Upper lobe of left lung (tissue), 4 donors: ENCODE measurements at regions not wholly inside any gene's neighbourhood (a gene's known extent, or its start where the extent isn't known, plus 50 kb on each side); places are given as distances from the start of the nearest gene placed in this dataset.

ENCODE experiments used
- CTCF ChIP-seq, 6 experiments: fragments of 450-650 bp in 4 of 6; fragments of 200-600 bp in 2 of 6; sonication (generic) in 2 of 6; IDR thresholded peaks; one replicate each; pipeline ENCODE4 v1.5.1; 2016 to 2019; ENCODE audit warnings: antibody characterized with exemption in 6 of 6
- POLR2A ChIP-seq, 4 donors: fragments of 450-650 bp; IDR thresholded peaks; one replicate each; pipeline ENCODE4 v1.5.1; 2016 to 2017; ENCODE audit warnings: antibody characterized with exemption in 4 of 4, mild to moderate bottlenecking in 2 of 4

GRCh38 chr5:118310401-118310800, 677.9 kb downstream of the DTWD2 start:
- TF ChIP-seq CTCF (IDR thresholded peaks at IDR 0.05) (no peak), POLR2A (IDR thresholded peaks at IDR 0.05) (no peak)
